Common myeloid progenitor, CD34-positive (primary cell): ENCODE measurements at regions not wholly inside any gene's neighbourhood (a gene's known extent, or its start where the extent isn't known, plus 50 kb on each side); places are given as distances from the start of the nearest gene placed in this dataset.

Source experiments
- CTCF ChIA-PET: fragments of 350-600 bp; sonication (Branson Sonifier 250); formaldehyde crosslinking; loops from one replicate; lab custom pipeline; 2021; ENCODE audit warnings: antibody characterized with exemption; lab: Charles Lee
- POLR2A ChIA-PET: fragments of 350-600 bp; sonication (Branson Sonifier 250); formaldehyde crosslinking; loops from one replicate; lab custom pipeline; 2021; ENCODE audit warnings: antibody characterized with exemption; lab: Charles Lee
- DNase-seq, 3 donors: peaks; one replicate each; pipeline versions ENCODE4 v3.0.0 to v3.0.0-alpha.2; 2013
- H3K27ac ChIP-seq, 2 experiments: 1 replicate in 1 of 2; 2 replicates in 1 of 2; pipeline ENCODE4 v1.7.0; 2013; ENCODE audit warnings: inconsistent platforms in 2 of 2, low read length in 2 of 2, mild to moderate bottlenecking in 2 of 2, low read depth in 1 of 2, moderate library complexity in 1 of 2; ENCODE audit not compliant: severe bottlenecking in 2 of 2, insufficient read depth in 1 of 2, poor library complexity in 1 of 2
- H3K27me3 ChIP-seq, 5 experiments: replicated peaks in 2 of 5; 1 replicate in 3 of 5; 2 replicates in 2 of 5; pipeline versions ENCODE4 v1.6.1 to v1.7.0; 2013; ENCODE audit warnings: low read length in 4 of 5, mild to moderate bottlenecking in 2 of 5, moderate library complexity in 2 of 5, inconsistent platforms in 1 of 5; ENCODE audit not compliant: insufficient read depth in 5 of 5, control insufficient read depth in 4 of 5
- H3K36me3 ChIP-seq, 4 experiments: 1 replicate in 2 of 4; 2 replicates in 2 of 4; pipeline versions ENCODE4 v1.6.1 to v1.7.0; 2013; ENCODE audit warnings: low read length in 3 of 4, control low read depth in 1 of 4, mild to moderate bottlenecking in 1 of 4; ENCODE audit not compliant: control insufficient read depth in 4 of 4, insufficient read depth in 4 of 4
- H3K4me1 ChIP-seq, 4 experiments: 1 replicate in 3 of 4; 2 replicates in 1 of 4; pipeline versions ENCODE4 v1.6.1 to v1.7.1; 2013; ENCODE audit warnings: low read length in 3 of 4, mild to moderate bottlenecking in 3 of 4, control low read depth in 1 of 4, inconsistent platforms in 1 of 4, moderate library complexity in 1 of 4; ENCODE audit not compliant: control insufficient read depth in 4 of 4, insufficient read depth in 4 of 4; ENCODE audit errors: control extremely low read depth in 1 of 4
- H3K4me3 ChIP-seq, 7 experiments: 1 replicate in 4 of 7; 2 replicates in 3 of 7; pipeline versions ENCODE4 v1.5.1 to v1.7.0; 2013; ENCODE audit warnings: mild to moderate bottlenecking in 7 of 7, low read length in 6 of 7, moderate library complexity in 6 of 7, inconsistent platforms in 2 of 7, low read depth in 2 of 7, control low read depth in 1 of 7; ENCODE audit not compliant: insufficient read depth in 4 of 7, control insufficient read depth in 1 of 7; ENCODE audit errors: extremely low read depth in 1 of 7
- H3K9me3 ChIP-seq, 5 experiments: 1 replicate in 4 of 5; 2 replicates in 1 of 5; pipeline versions ENCODE4 v1.6.1 to v1.7.1; 2013; ENCODE audit warnings: low read length in 4 of 5, mild to moderate bottlenecking in 2 of 5, inconsistent platforms in 1 of 5, low read depth in 1 of 5, moderate library complexity in 1 of 5; ENCODE audit not compliant: control insufficient read depth in 4 of 5, insufficient read depth in 2 of 5; ENCODE audit errors: control extremely low read depth in 1 of 5
- WGBS: methylation state at CpG from one replicate; pipeline ENCODE4 v1.1.5; 2013; ENCODE audit not compliant: insufficient coverage; 5-methylcytosine and 5-hydroxymethylcytosine counted together

DNA sequence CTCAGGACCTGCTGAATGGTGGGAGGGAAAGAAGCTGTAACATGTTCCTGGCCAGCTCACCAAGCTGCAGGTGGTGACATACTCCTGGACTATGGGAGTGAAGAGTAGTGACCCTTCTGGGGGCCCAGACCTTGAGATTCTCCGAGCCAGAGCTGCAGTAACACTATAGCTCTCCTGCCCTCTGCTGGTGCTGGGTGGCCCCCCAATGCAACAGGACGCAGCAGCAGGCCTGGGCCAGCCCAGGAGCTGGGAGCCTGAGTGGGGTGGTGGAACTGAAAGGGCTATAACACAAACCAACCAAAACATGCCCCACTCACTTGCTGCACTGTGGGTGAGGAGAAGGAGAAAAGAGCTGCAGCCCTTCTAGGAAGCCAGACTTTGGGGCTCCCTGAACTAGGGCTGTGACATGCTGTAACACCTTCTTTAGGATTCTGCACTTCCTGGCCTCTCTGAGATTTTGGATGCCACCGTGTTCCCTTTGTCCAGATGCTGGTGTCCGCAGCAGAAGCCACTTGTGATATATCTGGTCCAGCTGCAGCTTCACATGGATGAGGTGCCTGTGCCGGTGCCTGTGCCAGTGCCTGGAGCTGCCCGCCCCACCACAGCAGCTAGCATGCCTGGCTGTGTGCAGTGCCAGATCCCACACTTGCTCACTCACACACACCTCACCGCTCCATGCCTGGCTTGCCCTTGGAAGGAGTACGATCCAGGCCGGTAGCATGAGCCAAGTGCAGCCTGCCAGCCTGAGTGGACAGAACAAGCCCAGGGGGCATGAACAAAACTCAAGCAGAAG lies 636.8 kb upstream of the KCNMB2 start:
- H3K4me1 ChIP-seq = peaks cover 0 to 11% (median 6%) of the 10 kb centered on the region in 4 experiments
- ChIA-PET POLR2A (no interaction called here), CTCF (interaction anchor here (1.0 kb wide), 1 partner anchor 13 kb away, joined by 3 read pairs; no protein-coding TSS in a partner anchor)
- H3K27ac ChIP-seq = no peak overlapping the region
- H3K4me3 ChIP-seq = peak overlapping the region in 1 of 7 experiments; percentile 2
- no peaks in the 10 kb centered on the region for H3K36me3 ChIP-seq
- no peak for DNase-seq
- WGBS = 98% methylated on average over 7 of the region's 9 CpGs
- no peaks in the 10 kb centered on the region for H3K27me3 ChIP-seq
- peaks cover 3 to 42% (median 24%) of the 10 kb centered on the region in 5 experiments for H3K9me3 ChIP-seq

GRCh38 chr3:177902876-177903275 lies 633.4 kb upstream of the KCNMB2 start:
- no peak overlapping the region for H3K27ac ChIP-seq
- peaks cover 0 to 3% (median 0%) of the 10 kb centered on the region in 4 experiments for H3K4me1 ChIP-seq
- no peaks in the 10 kb centered on the region for H3K27me3 ChIP-seq
- ChIA-PET CTCF (no interaction called here), POLR2A (no interaction called here)
- 89% methylated on average over 4 of the region's 5 CpGs for WGBS
- DNase-seq = no peak
- no peaks in the 10 kb centered on the region for H3K36me3 ChIP-seq
- peaks cover 3 to 29% (median 19%) of the 10 kb centered on the region in 5 experiments for H3K9me3 ChIP-seq
- H3K4me3 ChIP-seq = no peak overlapping the region

- DNase-seq = no peak
- ChIA-PET CTCF (no interaction called here), POLR2A (no interaction called here)
- Histone ChIP-seq H3K36me3 (no peaks in the 10 kb centered on the region), H3K27ac (no peak overlapping the region), H3K4me1 (peaks cover 0 to 3% (median 0%) of the 10 kb centered on the region in 4 experiments), H3K4me3 (no peak overlapping the region), H3K27me3 (no peaks in the 10 kb centered on the region), H3K9me3 (peaks cover 0 to 11% (median 4%) of the 10 kb centered on the region in 5 experiments)
Measured at GRCh38 chr3:177904621-177905020, 631.6 kb upstream of the KCNMB2 start.

GRCh38 chr3:177905173-177906125 lies 630.8 kb upstream of the KCNMB2 start:
- ChIA-PET CTCF (interaction anchor here (0.6 to 0.7 kb wide), 2 partner anchors 548 to 851 kb away, joined by 3 read pairs; no protein-coding TSS in a partner anchor), POLR2A (no interaction called here)
- DNase-seq = no peak
- 88% methylated on average over 1 of the region's 4 CpGs for WGBS
- Histone ChIP-seq H3K27ac (no peak overlapping the region), H3K36me3 (no peaks in the 10 kb centered on the region), H3K9me3 (peaks cover 0 to 5% (median 0%) of the 10 kb centered on the region in 5 experiments), H3K4me1 (peaks cover 0 to 3% (median 0%) of the 10 kb centered on the region in 4 experiments), H3K27me3 (no peaks in the 10 kb centered on the region), H3K4me3 (no peak overlapping the region)

DNA sequence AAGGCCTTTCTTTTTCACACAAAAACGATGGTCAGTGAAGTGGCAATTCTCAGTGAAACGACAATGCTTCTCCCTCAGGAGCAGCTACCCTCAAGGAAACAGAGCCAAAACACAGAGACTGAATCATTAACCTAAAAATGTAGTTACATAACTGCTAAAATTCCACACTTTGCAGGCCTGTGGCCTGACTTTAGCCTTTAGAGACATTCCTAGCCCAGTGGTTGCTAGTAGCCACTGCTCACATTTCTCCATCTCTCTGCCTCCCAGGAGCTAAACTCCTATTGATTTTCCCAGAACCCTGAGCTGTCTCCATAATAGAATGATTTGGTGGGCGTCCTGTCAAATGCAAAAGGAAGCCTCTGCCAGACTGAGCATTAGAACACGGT lies 630.1 kb upstream of the KCNMB2 start:
- ChIA-PET CTCF (interaction anchor here (0.6 kb wide), 1 partner anchor 852 kb away, joined by 3 read pairs; no protein-coding TSS in a partner anchor), POLR2A (no interaction called here)
- H3K27ac ChIP-seq = no peak overlapping the region
- H3K9me3 ChIP-seq = peaks cover 0 to 3% (median 0%) of the 10 kb centered on the region in 5 experiments
- H3K4me1 ChIP-seq = peaks cover 0 to 3% (median 0%) of the 10 kb centered on the region in 4 experiments
- no peaks in the 10 kb centered on the region for H3K27me3 ChIP-seq
- no peak for DNase-seq
- WGBS = 80% methylated on average over 4 of the region's 4 CpGs
- no peaks in the 10 kb centered on the region for H3K36me3 ChIP-seq
- no peak overlapping the region for H3K4me3 ChIP-seq

GRCh38 chr3:177906578-177907229 lies 629.5 kb upstream of the KCNMB2 start:
- 96% methylated on average over 3 of the region's 5 CpGs for WGBS

More at GRCh38 chr3:177906578-177907229, 629.5 kb upstream of the KCNMB2 start:
- CTCF ChIA-PET = no interaction called here
- H3K27me3 ChIP-seq = no peaks in the 10 kb centered on the region
- no peaks in the 10 kb centered on the region for H3K9me3 ChIP-seq
- no peaks in the 10 kb centered on the region for H3K36me3 ChIP-seq
- peaks cover 0 to 3% (median 0%) of the 10 kb centered on the region in 4 experiments for H3K4me1 ChIP-seq
- no peak for DNase-seq
- POLR2A ChIA-PET = interaction anchor here (0.5 kb wide), 1 partner anchor 472 kb away, joined by 6 read pairs; no protein-coding TSS in a partner anchor
- no peak overlapping the region for H3K27ac ChIP-seq
- no peak overlapping the region for H3K4me3 ChIP-seq
